KMS-11 (cell line): ENCODE measurements at regions not wholly inside any gene's neighbourhood (a gene's known extent, or its start where the extent isn't known, plus 50 kb on each side); places are given as distances from the start of the nearest gene placed in this dataset.

Experiments
- H2AFZ ChIP-seq: fragments of 200-600 bp; sonication (generic); 2 replicates; pipeline ENCODE4 v1.6.1; 2016; ENCODE audit warnings: antibody characterized with exemption, mixed run types, low read depth
- H3K27ac ChIP-seq: fragments of 200-600 bp; sonication (generic); 2 replicates; pipeline ENCODE4 v1.6.1; 2016; ENCODE audit warnings: mild to moderate bottlenecking, mixed run types
- H3K27me3 ChIP-seq: fragments of 200-600 bp; sonication (generic); 2 replicates; pipeline ENCODE4 v1.6.1; 2017; ENCODE audit warnings: mild to moderate bottlenecking, low read depth, mixed run types, moderate library complexity; ENCODE audit not compliant: insufficient read depth
- H3K36me3 ChIP-seq: fragments of 200-600 bp; sonication (generic); 2 replicates; pipeline ENCODE4 v1.6.1; 2017; ENCODE audit warnings: mild to moderate bottlenecking, mixed run types; ENCODE audit not compliant: insufficient read depth
- H3K4me1 ChIP-seq: fragments of 200-600 bp; sonication (generic); 2 replicates; pipeline ENCODE4 v1.6.1; 2016; ENCODE audit warnings: mild to moderate bottlenecking, low read depth, mixed run types; ENCODE audit not compliant: poor library complexity, severe bottlenecking
- H3K4me2 ChIP-seq: fragments of 200-600 bp; sonication (generic); 2 replicates; pipeline ENCODE4 v1.7.0; 2016; ENCODE audit warnings: mild to moderate bottlenecking, mixed run types
- H3K4me3 ChIP-seq: fragments of 200-600 bp; sonication (generic); IDR thresholded peaks from 2 replicates; pipeline ENCODE4 v1.6.1; 2017; ENCODE audit warnings: low read depth, low read length, mixed read lengths; ENCODE audit not compliant: insufficient read depth
- H3K79me2 ChIP-seq: fragments of 200-600 bp; sonication (generic); 2 replicates; pipeline ENCODE4 v1.6.1; 2016; ENCODE audit warnings: low read depth, mixed run types; ENCODE audit not compliant: insufficient read depth
- H3K9ac ChIP-seq: fragments of 200-600 bp; sonication (generic); 2 replicates; pipeline ENCODE4 v1.6.1; 2016; ENCODE audit warnings: mild to moderate bottlenecking, mixed run types
- H4K20me1 ChIP-seq: fragments of 200-600 bp; sonication (generic); 2 replicates; pipeline ENCODE4 v1.6.1; 2016; ENCODE audit warnings: mild to moderate bottlenecking, mixed run types; ENCODE audit not compliant: insufficient read depth
- TF ChIP-seq, protein P1 (sequence below): fragments of 200-600 bp; sonication (generic); conservative IDR thresholded peaks from 2 replicates; pipeline ENCODE4 v1.6.1; 2017; ENCODE audit warnings: low read depth, mild to moderate bottlenecking, antibody characterized with exemption, low read length, moderate library complexity, mixed read lengths

DNA sequence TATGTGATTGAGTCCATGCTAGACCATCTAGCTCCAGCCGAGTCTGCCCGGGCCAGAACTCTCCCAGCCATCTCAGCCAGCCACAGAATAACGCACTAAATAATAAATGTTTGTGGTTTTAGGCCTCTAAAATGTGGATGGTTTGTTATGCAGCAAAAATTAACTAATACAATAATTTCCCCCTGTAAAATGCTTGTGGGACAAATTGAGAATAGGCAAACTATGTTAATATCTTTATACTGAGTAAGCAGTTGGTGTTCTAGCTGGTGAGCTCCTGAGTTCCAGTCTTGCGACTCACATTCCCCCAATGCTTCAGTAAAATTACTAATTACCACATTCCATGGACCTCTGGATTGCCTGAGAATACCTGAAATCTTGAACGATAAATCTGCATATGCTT, 316.8 kb upstream of the NFE2L3 start:
- no peak overlapping the region for H3K9ac ChIP-seq
- TF ChIP-seq, protein P1, sequence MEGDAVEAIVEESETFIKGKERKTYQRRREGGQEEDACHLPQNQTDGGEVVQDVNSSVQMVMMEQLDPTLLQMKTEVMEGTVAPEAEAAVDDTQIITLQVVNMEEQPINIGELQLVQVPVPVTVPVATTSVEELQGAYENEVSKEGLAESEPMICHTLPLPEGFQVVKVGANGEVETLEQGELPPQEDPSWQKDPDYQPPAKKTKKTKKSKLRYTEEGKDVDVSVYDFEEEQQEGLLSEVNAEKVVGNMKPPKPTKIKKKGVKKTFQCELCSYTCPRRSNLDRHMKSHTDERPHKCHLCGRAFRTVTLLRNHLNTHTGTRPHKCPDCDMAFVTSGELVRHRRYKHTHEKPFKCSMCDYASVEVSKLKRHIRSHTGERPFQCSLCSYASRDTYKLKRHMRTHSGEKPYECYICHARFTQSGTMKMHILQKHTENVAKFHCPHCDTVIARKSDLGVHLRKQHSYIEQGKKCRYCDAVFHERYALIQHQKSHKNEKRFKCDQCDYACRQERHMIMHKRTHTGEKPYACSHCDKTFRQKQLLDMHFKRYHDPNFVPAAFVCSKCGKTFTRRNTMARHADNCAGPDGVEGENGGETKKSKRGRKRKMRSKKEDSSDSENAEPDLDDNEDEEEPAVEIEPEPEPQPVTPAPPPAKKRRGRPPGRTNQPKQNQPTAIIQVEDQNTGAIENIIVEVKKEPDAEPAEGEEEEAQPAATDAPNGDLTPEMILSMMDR, result no peak
- H3K4me2 ChIP-seq, result no peak overlapping the region
- H3K27ac ChIP-seq, result no peak overlapping the region
- no peaks in the 10 kb centered on the region for H4K20me1 ChIP-seq
- H3K36me3 ChIP-seq, result no peaks in the 10 kb centered on the region
- H2AFZ ChIP-seq, result no peak overlapping the region
- no peaks in the 10 kb centered on the region for H3K27me3 ChIP-seq
- H3K4me3 ChIP-seq, result no peak overlapping the region
- H3K79me2 ChIP-seq, result no peaks in the 10 kb centered on the region
- no peaks in the 10 kb centered on the region for H3K4me1 ChIP-seq

DNA sequence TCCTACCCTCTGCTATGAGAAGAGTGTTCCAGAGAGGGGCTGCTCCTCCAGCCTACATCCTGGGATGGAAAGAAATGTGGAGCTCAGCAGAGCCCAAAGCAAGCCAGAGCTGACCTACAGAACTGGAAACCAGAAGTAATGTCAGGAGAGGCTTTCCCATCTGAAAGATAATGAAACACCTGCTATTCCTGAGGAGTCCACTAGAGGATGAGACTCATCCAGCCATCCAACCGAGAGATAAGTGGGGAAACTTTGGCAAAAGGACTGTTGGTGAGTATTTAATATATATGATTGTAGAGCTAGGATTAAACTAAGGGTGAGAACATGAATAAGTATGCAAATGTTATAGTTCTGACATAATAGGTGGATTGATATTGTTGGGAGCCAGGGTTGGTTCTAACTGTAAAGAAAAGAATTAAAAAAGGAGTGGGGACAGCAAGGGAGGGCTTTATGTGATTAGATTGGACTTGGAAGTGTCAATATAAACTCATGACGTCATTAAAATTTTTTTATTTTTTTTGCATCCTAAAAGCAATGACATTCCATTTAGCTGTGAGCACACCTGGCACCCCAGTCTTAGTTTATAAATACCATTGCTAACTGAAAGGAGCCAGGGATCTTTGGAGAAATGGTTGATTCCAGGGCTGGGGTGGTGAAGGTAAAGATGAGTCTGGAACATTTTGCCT, 312.8 kb upstream of the NFE2L3 start:
- TF ChIP-seq, protein P1, result peak; percentile 61
- no peak overlapping the region for H2AFZ ChIP-seq
- H3K79me2 ChIP-seq, result no peaks in the 10 kb centered on the region
- H3K9ac ChIP-seq, result no peak overlapping the region
- H3K4me1 ChIP-seq, result no peaks in the 10 kb centered on the region
- no peak overlapping the region for H3K4me3 ChIP-seq
- H3K27ac ChIP-seq, result no peak overlapping the region
- H4K20me1 ChIP-seq, result no peaks in the 10 kb centered on the region
- H3K27me3 ChIP-seq, result no peaks in the 10 kb centered on the region
- H3K36me3 ChIP-seq, result no peaks in the 10 kb centered on the region
- no peak overlapping the region for H3K4me2 ChIP-seq

DNA sequence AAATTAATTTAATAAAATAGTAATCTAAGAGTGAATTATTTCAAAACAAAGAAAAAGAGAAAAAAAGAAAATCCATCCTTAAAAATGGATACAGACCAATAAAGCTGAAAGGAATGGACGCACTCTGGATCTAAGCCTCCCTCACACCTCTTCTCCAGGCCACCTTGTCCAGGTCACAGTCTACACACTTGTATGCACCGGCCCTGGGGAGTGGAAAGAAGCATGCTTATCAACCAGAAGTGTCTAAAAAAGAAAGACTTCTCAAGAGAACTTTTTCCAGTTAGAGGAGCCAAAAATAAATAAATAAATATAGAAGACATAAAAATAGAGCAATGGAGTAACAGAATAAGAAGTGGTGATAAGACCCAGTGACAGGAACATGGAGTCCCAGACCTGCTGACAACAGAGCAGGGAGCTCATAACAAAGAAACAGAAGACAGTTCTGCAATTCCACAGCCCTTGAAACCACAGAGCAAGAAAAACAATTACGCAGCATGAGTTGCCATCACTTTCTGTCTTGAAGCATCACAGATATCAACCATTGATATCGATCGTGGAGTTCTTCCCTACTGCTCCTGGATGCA, 311.7 kb upstream of the NFE2L3 start:
- Histone ChIP-seq H3K36me3 (no peaks in the 10 kb centered on the region), H3K4me2 (no peak overlapping the region), H3K9ac (no peak overlapping the region), H3K27me3 (no peaks in the 10 kb centered on the region), H3K79me2 (no peaks in the 10 kb centered on the region), H3K4me1 (no peaks in the 10 kb centered on the region), H2AFZ (no peak overlapping the region), H3K4me3 (no peak overlapping the region), H3K27ac (no peak overlapping the region), H4K20me1 (no peaks in the 10 kb centered on the region)
- TF ChIP-seq, protein P1, result no peak

DNA sequence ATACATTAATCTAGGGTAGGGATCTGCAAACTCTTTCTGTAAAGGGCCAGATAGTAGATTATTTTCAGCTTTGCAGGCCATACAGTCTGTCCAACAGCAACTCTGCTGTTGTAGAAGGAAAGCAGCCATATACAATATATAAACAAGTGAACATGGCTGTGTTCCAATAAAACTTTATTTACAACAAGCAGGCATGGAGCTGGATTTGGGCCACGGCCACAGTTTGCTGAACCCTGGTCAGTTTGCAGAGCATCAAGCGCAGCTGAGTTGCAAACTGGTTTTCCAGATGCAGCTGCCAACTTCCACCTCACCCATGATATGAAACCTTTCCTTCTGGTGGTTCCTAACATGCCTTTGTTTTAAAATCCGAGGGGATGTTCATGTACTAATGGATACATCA, 310.4 kb upstream of the NFE2L3 start:
- Histone ChIP-seq H3K4me2 (no peak overlapping the region), H3K36me3 (no peaks in the 10 kb centered on the region), H3K4me3 (no peak overlapping the region), H3K4me1 (no peaks in the 10 kb centered on the region), H3K27ac (no peak overlapping the region), H2AFZ (no peak overlapping the region), H3K79me2 (no peaks in the 10 kb centered on the region), H3K9ac (no peak overlapping the region), H4K20me1 (no peaks in the 10 kb centered on the region), H3K27me3 (no peaks in the 10 kb centered on the region)
- TF ChIP-seq, protein P1, result no peak
